ENCODE measurements at regions not wholly inside any gene's neighbourhood (a gene's known extent, or its start where the extent isn't known, plus 50 kb on each side); places are given as distances from the start of the nearest gene placed in this dataset.

GRCh38 chr21:35162831-35163230 lies 113.7 kb upstream of the RUNX1 start:
- TF ChIP-seq, protein P1, sequence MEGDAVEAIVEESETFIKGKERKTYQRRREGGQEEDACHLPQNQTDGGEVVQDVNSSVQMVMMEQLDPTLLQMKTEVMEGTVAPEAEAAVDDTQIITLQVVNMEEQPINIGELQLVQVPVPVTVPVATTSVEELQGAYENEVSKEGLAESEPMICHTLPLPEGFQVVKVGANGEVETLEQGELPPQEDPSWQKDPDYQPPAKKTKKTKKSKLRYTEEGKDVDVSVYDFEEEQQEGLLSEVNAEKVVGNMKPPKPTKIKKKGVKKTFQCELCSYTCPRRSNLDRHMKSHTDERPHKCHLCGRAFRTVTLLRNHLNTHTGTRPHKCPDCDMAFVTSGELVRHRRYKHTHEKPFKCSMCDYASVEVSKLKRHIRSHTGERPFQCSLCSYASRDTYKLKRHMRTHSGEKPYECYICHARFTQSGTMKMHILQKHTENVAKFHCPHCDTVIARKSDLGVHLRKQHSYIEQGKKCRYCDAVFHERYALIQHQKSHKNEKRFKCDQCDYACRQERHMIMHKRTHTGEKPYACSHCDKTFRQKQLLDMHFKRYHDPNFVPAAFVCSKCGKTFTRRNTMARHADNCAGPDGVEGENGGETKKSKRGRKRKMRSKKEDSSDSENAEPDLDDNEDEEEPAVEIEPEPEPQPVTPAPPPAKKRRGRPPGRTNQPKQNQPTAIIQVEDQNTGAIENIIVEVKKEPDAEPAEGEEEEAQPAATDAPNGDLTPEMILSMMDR (IDR thresholded peaks at IDR 0.05 in 8 of 11, conservative IDR thresholded peaks at IDR 0.05 in 3 of 11), result no peak
- TF ChIP-seq POLR2A (IDR thresholded peaks at IDR 0.05), result no peak
- no peak for TF ChIP-seq POLR2AphosphoS5 (IDR thresholded peaks at IDR 0.05)

Data from spleen (tissue), 7 donors.